ENCODE measurements at regions not wholly inside any gene's neighbourhood (a gene's known extent, or its start where the extent isn't known, plus 50 kb on each side); places are given as distances from the start of the nearest gene placed in this dataset.

- no peak for TF ChIP-seq IRF2 (CRISPR knock-in tag; IDR thresholded peaks at IDR 0.05)
- TF ChIP-seq CAMTA2 (CRISPR knock-in tag; IDR thresholded peaks at IDR 0.05; ENCODE audit: borderline replicate concordance) = no peak
Measured at GRCh38 chr2:204089574-204089973, 153.0 kb downstream of the ICOS start.
